Thyroid gland (tissue), 4 donors: ENCODE measurements at regions not wholly inside any gene's neighbourhood (a gene's known extent, or its start where the extent isn't known, plus 50 kb on each side); places are given as distances from the start of the nearest gene placed in this dataset.

ENCODE experiments used
- DNase-seq, 2 donors: peaks; one replicate each; pipeline ENCODE4 v3.0.0-alpha.2; 2019
- H3K27ac ChIP-seq, 3 donors: fragments of 200-600 bp; sonication (generic); 1 replicate in 2 of 3; 2 replicates in 1 of 3; pipeline ENCODE4 v1.5.1; 2016 to 2019; ENCODE audit warnings: mild to moderate bottlenecking in 1 of 3, moderate library complexity in 1 of 3
- H3K27me3 ChIP-seq: fragments of 200-600 bp; sonication (generic); one replicate; pipeline ENCODE4 v1.5.1; 2019
- H3K36me3 ChIP-seq, 2 donors: fragments of 200-600 bp; sonication (generic); one replicate each; pipeline ENCODE4 v1.5.1; 2016 to 2019
- H3K4me1 ChIP-seq, 2 donors: fragments of 200-600 bp; sonication (generic); one replicate each; pipeline ENCODE4 v1.5.1; 2017 to 2019
- H3K4me3 ChIP-seq, 3 donors: fragments of 200-600 bp; sonication (generic); replicated peaks in 1 of 3; 1 replicate in 2 of 3; 2 replicates in 1 of 3; pipeline ENCODE4 v1.5.1; 2016; ENCODE audit warnings: mild to moderate bottlenecking in 1 of 3
- H3K9me3 ChIP-seq: fragments of 200-600 bp; sonication (generic); one replicate; pipeline ENCODE4 v1.5.1; 2017
- POLR2A ChIP-seq, 2 donors: fragments of 450-650 bp; IDR thresholded peaks; one replicate each; pipeline ENCODE4 v1.6.1; 2017; ENCODE audit warnings: antibody characterized with exemption in 2 of 2, mild to moderate bottlenecking in 2 of 2, moderate library complexity in 1 of 2
- WGBS, 2 donors: methylation state at CpG; one replicate each; pipeline ENCODE4 v1.1.5; 2017; 5-methylcytosine and 5-hydroxymethylcytosine counted together
- intact Hi-C: fragments of 100-400 bp; cut with DNase I; formaldehyde crosslinking; loops from one replicate; pipeline ENCODE4 v1.15.1; 2023
- TF ChIP-seq, protein P1 (sequence below), 6 experiments: fragments of 200-600 bp in 3 of 6; fragments of 450-650 bp in 3 of 6; sonication (generic) in 3 of 6; IDR thresholded peaks; one replicate each; pipeline ENCODE4 v1.5.1; 2016 to 2019; ENCODE audit warnings: antibody characterized with exemption in 6 of 6, mild to moderate bottlenecking in 2 of 6, inconsistent platforms in 1 of 6, moderate library complexity in 1 of 6

- Histone ChIP-seq H3K27ac (no peak overlapping the region), H3K27me3 (no peaks in the 10 kb centered on the region), H3K4me1 (no peaks in the 10 kb centered on the region), H3K4me3 (no peak overlapping the region), H3K9me3 (no peaks in the 10 kb centered on the region), H3K36me3 (no peaks in the 10 kb centered on the region)
- intact Hi-C loops = no loop called here
- TF ChIP-seq, protein P1, sequence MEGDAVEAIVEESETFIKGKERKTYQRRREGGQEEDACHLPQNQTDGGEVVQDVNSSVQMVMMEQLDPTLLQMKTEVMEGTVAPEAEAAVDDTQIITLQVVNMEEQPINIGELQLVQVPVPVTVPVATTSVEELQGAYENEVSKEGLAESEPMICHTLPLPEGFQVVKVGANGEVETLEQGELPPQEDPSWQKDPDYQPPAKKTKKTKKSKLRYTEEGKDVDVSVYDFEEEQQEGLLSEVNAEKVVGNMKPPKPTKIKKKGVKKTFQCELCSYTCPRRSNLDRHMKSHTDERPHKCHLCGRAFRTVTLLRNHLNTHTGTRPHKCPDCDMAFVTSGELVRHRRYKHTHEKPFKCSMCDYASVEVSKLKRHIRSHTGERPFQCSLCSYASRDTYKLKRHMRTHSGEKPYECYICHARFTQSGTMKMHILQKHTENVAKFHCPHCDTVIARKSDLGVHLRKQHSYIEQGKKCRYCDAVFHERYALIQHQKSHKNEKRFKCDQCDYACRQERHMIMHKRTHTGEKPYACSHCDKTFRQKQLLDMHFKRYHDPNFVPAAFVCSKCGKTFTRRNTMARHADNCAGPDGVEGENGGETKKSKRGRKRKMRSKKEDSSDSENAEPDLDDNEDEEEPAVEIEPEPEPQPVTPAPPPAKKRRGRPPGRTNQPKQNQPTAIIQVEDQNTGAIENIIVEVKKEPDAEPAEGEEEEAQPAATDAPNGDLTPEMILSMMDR (IDR thresholded peaks at IDR 0.05) = no peak
- no peak for TF ChIP-seq POLR2A (IDR thresholded peaks at IDR 0.05)
- no peak for DNase-seq
- 63 to 77% methylated on average over 4 of the region's 4 CpGs for WGBS, 2 donors
These were observed 109.9 kb downstream of the KLF12 start for GRCh38 chr13:74024314-74024713.

GRCh38 chr13:74023484-74023883 lies 110.7 kb downstream of the KLF12 start:
- Histone ChIP-seq H3K27me3 (no peaks in the 10 kb centered on the region), H3K27ac (no peak overlapping the region), H3K9me3 (no peaks in the 10 kb centered on the region), H3K4me1 (no peaks in the 10 kb centered on the region), H3K4me3 (no peak overlapping the region), H3K36me3 (no peaks in the 10 kb centered on the region)
- intact Hi-C loops = no loop called here
- 96 to 98% methylated on average over 2 of the region's 2 CpGs for WGBS, 2 donors
- no peak for DNase-seq
- TF ChIP-seq POLR2A (IDR thresholded peaks at IDR 0.05) = no peak
- TF ChIP-seq, protein P1 (IDR thresholded peaks at IDR 0.05) = no peak

- DNase-seq = no peak
- no peak overlapping the region for H3K27ac ChIP-seq
- H3K27me3 ChIP-seq = no peaks in the 10 kb centered on the region
- 89 to 90% methylated on average over 2 of the region's 2 CpGs for WGBS, 2 donors
- intact Hi-C loops = no loop called here
- TF ChIP-seq, protein P1 (IDR thresholded peaks at IDR 0.05) = no peak
- TF ChIP-seq POLR2A (IDR thresholded peaks at IDR 0.05) = no peak
- H3K36me3 ChIP-seq = no peaks in the 10 kb centered on the region
- H3K4me1 ChIP-seq = no peaks in the 10 kb centered on the region
- H3K9me3 ChIP-seq = no peaks in the 10 kb centered on the region
- no peak overlapping the region for H3K4me3 ChIP-seq
These were observed 112.7 kb downstream of the KLF12 start for GRCh38 chr13:74021505-74021904.

- H3K36me3 ChIP-seq = no peaks in the 10 kb centered on the region
- H3K9me3 ChIP-seq = no peaks in the 10 kb centered on the region
- H3K4me1 ChIP-seq = no peaks in the 10 kb centered on the region
- intact Hi-C loops = no loop called here
- TF ChIP-seq POLR2A (IDR thresholded peaks at IDR 0.05) = no peak
- TF ChIP-seq, protein P1 (IDR thresholded peaks at IDR 0.05) = no peak
- no peaks in the 10 kb centered on the region for H3K27me3 ChIP-seq
- H3K4me3 ChIP-seq = no peak overlapping the region
- no peak for DNase-seq
- 84 to 93% methylated on average over 1 of the region's 1 CpG for WGBS, 2 donors
- H3K27ac ChIP-seq = no peak overlapping the region
These were observed 116.2 kb downstream of the KLF12 start for GRCh38 chr13:74018062-74018431.

DNA sequence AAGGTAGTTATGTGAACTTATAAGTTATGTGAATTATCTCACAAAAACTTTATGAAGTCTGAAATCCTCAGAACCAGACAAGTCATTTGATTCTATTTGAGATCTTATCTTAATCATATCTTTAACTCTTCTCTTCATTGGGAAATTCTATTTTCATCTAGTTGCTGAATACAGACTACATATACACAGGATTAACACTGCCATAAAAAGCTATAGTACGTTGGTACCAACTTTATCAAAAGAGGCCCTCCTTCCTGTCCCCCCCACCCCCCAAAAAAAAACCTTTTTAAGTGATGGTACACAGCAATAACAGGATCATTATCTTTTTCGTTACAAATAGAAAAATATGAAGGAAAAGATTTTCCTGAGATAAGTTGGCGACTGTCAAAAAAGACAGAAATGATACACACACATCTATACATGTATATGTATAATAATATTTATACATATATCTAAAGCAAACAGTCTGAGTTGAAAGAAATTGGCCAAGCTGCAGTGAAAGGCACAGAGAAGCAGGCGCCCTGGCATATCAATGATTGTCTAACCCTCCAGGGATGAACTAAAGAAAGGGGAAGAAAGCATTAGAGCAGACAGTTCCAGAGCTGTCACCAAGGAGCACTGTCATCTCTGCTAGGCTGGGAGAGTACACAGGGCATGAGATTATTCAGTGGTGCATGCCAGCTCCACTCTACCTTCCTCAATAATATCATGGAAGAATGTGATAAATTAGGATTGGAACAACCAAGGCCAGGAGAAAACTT lies 116.7 kb downstream of the KLF12 start:
- Histone ChIP-seq H3K9me3 (no peaks in the 10 kb centered on the region), H3K36me3 (no peaks in the 10 kb centered on the region), H3K27me3 (no peaks in the 10 kb centered on the region), H3K4me1 (no peaks in the 10 kb centered on the region), H3K27ac (no peak overlapping the region), H3K4me3 (no peak overlapping the region)
- 89 to 93% methylated on average over 4 of the region's 4 CpGs for WGBS, 2 donors
- intact Hi-C loops = no loop called here
- no peak for DNase-seq
- TF ChIP-seq POLR2A (IDR thresholded peaks at IDR 0.05) = no peak
- TF ChIP-seq, protein P1 (IDR thresholded peaks at IDR 0.05) = no peak
